ENCODE measurements at regions not wholly inside any gene's neighbourhood (a gene's known extent, or its start where the extent isn't known, plus 50 kb on each side); places are given as distances from the start of the nearest gene placed in this dataset.

DNA sequence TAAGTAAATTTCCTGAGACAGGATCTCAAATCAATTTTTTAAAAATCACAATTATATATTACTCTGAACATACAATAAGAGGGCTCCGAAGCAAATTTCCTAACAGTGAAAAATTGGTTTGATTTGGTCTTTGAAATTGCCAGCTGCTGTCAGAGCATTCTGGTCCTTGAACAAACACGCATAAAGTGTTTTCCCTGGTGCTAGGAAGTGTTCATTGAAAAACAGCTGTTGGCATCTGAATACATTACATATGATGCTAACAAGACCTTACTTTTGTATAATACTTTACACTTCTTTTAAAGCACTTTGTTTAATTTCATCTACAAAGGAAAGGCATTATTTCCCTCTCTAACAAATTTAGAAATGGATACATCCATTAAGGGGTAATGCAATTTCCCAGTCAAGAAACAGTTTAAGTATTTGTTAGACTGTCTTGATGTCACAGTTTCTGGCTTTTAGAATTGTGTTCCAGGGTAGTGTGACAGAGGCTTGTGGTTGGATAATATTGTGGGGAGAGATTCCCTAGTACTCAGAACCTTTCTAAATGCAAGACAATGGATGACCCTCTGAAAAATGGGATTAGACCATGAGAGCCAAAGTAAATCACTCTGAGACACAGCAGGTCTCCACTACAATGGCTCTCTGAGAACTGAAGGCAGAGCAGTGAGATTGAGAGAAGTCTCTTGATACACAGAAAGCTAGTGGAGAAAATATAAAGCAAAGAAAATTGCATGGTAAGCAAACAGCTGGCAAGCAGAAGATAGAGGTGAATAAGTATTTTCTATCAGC, 299.0 kb downstream of the TRIB2 start:
- TF ChIP-seq, protein P1, sequence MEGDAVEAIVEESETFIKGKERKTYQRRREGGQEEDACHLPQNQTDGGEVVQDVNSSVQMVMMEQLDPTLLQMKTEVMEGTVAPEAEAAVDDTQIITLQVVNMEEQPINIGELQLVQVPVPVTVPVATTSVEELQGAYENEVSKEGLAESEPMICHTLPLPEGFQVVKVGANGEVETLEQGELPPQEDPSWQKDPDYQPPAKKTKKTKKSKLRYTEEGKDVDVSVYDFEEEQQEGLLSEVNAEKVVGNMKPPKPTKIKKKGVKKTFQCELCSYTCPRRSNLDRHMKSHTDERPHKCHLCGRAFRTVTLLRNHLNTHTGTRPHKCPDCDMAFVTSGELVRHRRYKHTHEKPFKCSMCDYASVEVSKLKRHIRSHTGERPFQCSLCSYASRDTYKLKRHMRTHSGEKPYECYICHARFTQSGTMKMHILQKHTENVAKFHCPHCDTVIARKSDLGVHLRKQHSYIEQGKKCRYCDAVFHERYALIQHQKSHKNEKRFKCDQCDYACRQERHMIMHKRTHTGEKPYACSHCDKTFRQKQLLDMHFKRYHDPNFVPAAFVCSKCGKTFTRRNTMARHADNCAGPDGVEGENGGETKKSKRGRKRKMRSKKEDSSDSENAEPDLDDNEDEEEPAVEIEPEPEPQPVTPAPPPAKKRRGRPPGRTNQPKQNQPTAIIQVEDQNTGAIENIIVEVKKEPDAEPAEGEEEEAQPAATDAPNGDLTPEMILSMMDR (IDR thresholded peaks at IDR 0.05; ENCODE audit: low read length) = no peak
- TF ChIP-seq EZH2phosphoT487 (IDR thresholded peaks at IDR 0.05; ENCODE audit: low read length) (no peak), EZH2 (optimal IDR thresholded peaks at IDR 0.05; ENCODE audit: low read depth, low read length) (no peak)
